ENCODE measurements at regions not wholly inside any gene's neighbourhood (a gene's known extent, or its start where the extent isn't known, plus 50 kb on each side); places are given as distances from the start of the nearest gene placed in this dataset.

GRCh38 chr1:234840843-234841242 lies 230.9 kb upstream of the IRF2BP2 start:
- TF ChIP-seq CTCF (IDR thresholded peaks at IDR 0.05; ENCODE audit: insufficient read depth, low read length) (no peak), POLR2AphosphoS5 (IDR thresholded peaks at IDR 0.05; ENCODE audit: low read depth) (no peak), REST (IDR thresholded peaks at IDR 0.05; ENCODE audit: insufficient replicate concordance, low read depth) (no peak), GABPA (IDR thresholded peaks at IDR 0.05; ENCODE audit: low read depth) (no peak)

Measured in HL-60 (cell line).